Esophagus squamous epithelium (tissue), 5 donors: ENCODE measurements at regions not wholly inside any gene's neighbourhood (a gene's known extent, or its start where the extent isn't known, plus 50 kb on each side); places are given as distances from the start of the nearest gene placed in this dataset.

Experiments
- DNase-seq: peaks from one replicate; lab custom pipeline; 2025; lab: John Stamatoyannopoulos, UW
- H3K27ac ChIP-seq, 4 donors: fragments of 200-600 bp; sonication (generic); one replicate each; pipeline ENCODE4 v1.5.1; 2016 to 2019; ENCODE audit warnings: mild to moderate bottlenecking in 1 of 4
- H3K27me3 ChIP-seq, 4 donors: fragments of 200-600 bp; sonication (generic); 1 replicate in 3 of 4; 2 replicates in 1 of 4; pipeline versions ENCODE4 v1.5.1 to v1.6.0; 2017 to 2021; ENCODE audit warnings: antibody characterized with exemption in 1 of 4
- H3K36me3 ChIP-seq, 3 donors: fragments of 200-600 bp; sonication (generic); one replicate each; pipeline ENCODE4 v1.5.1; 2016 to 2019
- H3K4me1 ChIP-seq, 3 donors: fragments of 200-600 bp; sonication (generic); one replicate each; pipeline ENCODE4 v1.5.1; 2017 to 2019
- H3K4me3 ChIP-seq, 4 donors: fragments of 200-600 bp; sonication (generic); 1 replicate in 3 of 4; 2 replicates in 1 of 4; pipeline ENCODE4 v1.5.1; 2016 to 2019; ENCODE audit warnings: mild to moderate bottlenecking in 2 of 4, moderate library complexity in 1 of 4
- H3K9me3 ChIP-seq, 3 donors: fragments of 200-600 bp; sonication (generic); one replicate each; pipeline ENCODE4 v1.5.1; 2016 to 2019
- CTCF ChIP-seq, 6 experiments: fragments of 450-650 bp in 4 of 6; fragments of 200-600 bp in 2 of 6; sonication (generic) in 2 of 6; IDR thresholded peaks; one replicate each; pipeline ENCODE4 v1.5.1; 2016 to 2019; ENCODE audit warnings: antibody characterized with exemption in 6 of 6, mild to moderate bottlenecking in 4 of 6, moderate library complexity in 4 of 6
- POLR2A ChIP-seq, 4 donors: fragments of 450-650 bp; IDR thresholded peaks; one replicate each; pipeline ENCODE4 v1.6.1; 2017; ENCODE audit warnings: antibody characterized with exemption in 4 of 4, mild to moderate bottlenecking in 4 of 4, moderate library complexity in 3 of 4
- WGBS, 2 donors: methylation state at CpG; one replicate each; pipeline ENCODE4 v1.1.5; 2018; 5-methylcytosine and 5-hydroxymethylcytosine counted together
- intact Hi-C: fragments of 100-400 bp; cut with DNase I; formaldehyde crosslinking; loops from one replicate; pipeline ENCODE4 v1.15.0; 2022
- donor health status: DM: yes; HTN: yes; CAD: no.

- intact Hi-C loops, result no loop called here
- no peaks in the 10 kb centered on the region for H3K4me1 ChIP-seq
- 45 to 69% methylated on average over 1 of the region's 1 CpG for WGBS, 2 donors
- H3K27me3 ChIP-seq, result no peaks in the 10 kb centered on the region
- H3K9me3 ChIP-seq, result no peaks in the 10 kb centered on the region
- H3K27ac ChIP-seq, result no peak overlapping the region
- H3K4me3 ChIP-seq, result no peak overlapping the region
- DNase-seq, result no peak
- TF ChIP-seq CTCF (IDR thresholded peaks at IDR 0.05), result no peak
- no peak for TF ChIP-seq POLR2A (IDR thresholded peaks at IDR 0.05)
- H3K36me3 ChIP-seq, result no peaks in the 10 kb centered on the region
Observed at GRCh38 chr6:105568751-105569150, 165.9 kb upstream of the PREP start.

- no peak for TF ChIP-seq POLR2A (IDR thresholded peaks at IDR 0.05)
- no peak overlapping the region for H3K4me3 ChIP-seq
- H3K27me3 ChIP-seq, result no peaks in the 10 kb centered on the region
- no peaks in the 10 kb centered on the region for H3K9me3 ChIP-seq
- 70 to 87% methylated on average over 2 of the region's 2 CpGs for WGBS, 2 donors
- intact Hi-C loops, result no loop called here
- DNase-seq, result no peak
- H3K36me3 ChIP-seq, result no peaks in the 10 kb centered on the region
- no peak overlapping the region for H3K27ac ChIP-seq
- no peaks in the 10 kb centered on the region for H3K4me1 ChIP-seq
Observed at GRCh38 chr6:105568142-105568541, 165.3 kb upstream of the PREP start.

GRCh38 chr6:105567140-105567539 lies 164.3 kb upstream of the PREP start:
- H3K27me3 ChIP-seq, result no peaks in the 10 kb centered on the region
- H3K9me3 ChIP-seq, result no peaks in the 10 kb centered on the region
- no peak overlapping the region for H3K27ac ChIP-seq
- WGBS, 2 donors, result 89 to 90% methylated on average over 4 of the region's 4 CpGs
- no peak for DNase-seq
- H3K4me1 ChIP-seq, result no peaks in the 10 kb centered on the region
- TF ChIP-seq CTCF (IDR thresholded peaks at IDR 0.05) (no peak), POLR2A (IDR thresholded peaks at IDR 0.05) (no peak)
- H3K36me3 ChIP-seq, result no peaks in the 10 kb centered on the region
- intact Hi-C loops, result no loop called here
- H3K4me3 ChIP-seq, result no peak overlapping the region

- Histone ChIP-seq H3K27ac (no peak overlapping the region), H3K27me3 (no peaks in the 10 kb centered on the region), H3K4me1 (no peaks in the 10 kb centered on the region), H3K4me3 (no peak overlapping the region), H3K9me3 (no peaks in the 10 kb centered on the region), H3K36me3 (no peaks in the 10 kb centered on the region)
- no peak for DNase-seq
- TF ChIP-seq POLR2A (IDR thresholded peaks at IDR 0.05) (no peak), CTCF (IDR thresholded peaks at IDR 0.05) (no peak)
- 88 to 96% methylated on average over 6 of the region's 6 CpGs for WGBS, 2 donors
- intact Hi-C loops, result no loop called here
Observed at GRCh38 chr6:105566503-105566902, 163.6 kb upstream of the PREP start.

GRCh38 chr6:105564121-105564902 lies 161.4 kb upstream of the PREP start:
- no peaks in the 10 kb centered on the region for H3K36me3 ChIP-seq
- TF ChIP-seq POLR2A (IDR thresholded peaks at IDR 0.05) (no peak), CTCF (IDR thresholded peaks at IDR 0.05) (no peak)
- DNase-seq, result no peak
- no peaks in the 10 kb centered on the region for H3K27me3 ChIP-seq
- no peak overlapping the region for H3K27ac ChIP-seq
- intact Hi-C loops, result no loop called here
- no peak overlapping the region for H3K4me3 ChIP-seq
- no peaks in the 10 kb centered on the region for H3K9me3 ChIP-seq
- WGBS, 2 donors, result 90 to 92% methylated on average over 6 of the region's 6 CpGs
- no peaks in the 10 kb centered on the region for H3K4me1 ChIP-seq
